ENCODE measurements at regions not wholly inside any gene's neighbourhood (a gene's known extent, or its start where the extent isn't known, plus 50 kb on each side); places are given as distances from the start of the nearest gene placed in this dataset.
"Not testable (repeated sequence)": the region's sequence is repeated elsewhere in the genome, so short reads cannot be mapped to it uniquely, and the experiment has no call there.

- DNase-seq (ENCODE audit: low spot score) = not testable (repeated sequence)
Measured at GRCh38 chr3:182344026-182344425, 449.3 kb upstream of the ATP11B start.

DNA sequence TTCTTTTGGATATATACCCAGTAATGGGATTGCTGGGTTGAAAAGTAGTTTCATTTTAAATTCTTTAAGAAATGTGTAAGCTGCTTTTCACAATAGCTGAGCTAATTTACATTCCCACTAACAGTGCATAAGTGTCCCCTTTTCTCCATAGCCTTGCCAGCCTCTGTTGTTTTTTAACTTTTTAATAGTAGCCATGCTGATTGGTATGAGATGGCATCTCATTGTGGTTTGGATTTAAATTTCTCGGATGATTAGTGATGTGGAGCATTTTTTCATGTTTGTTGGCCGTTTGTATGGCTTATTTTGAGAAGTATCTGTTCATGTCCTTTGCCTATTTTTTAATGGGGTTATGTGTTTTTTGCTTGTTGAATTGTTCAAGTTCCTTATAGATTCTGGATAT lies 444.3 kb upstream of the ATP11B start:
- no peak for DNase-seq (ENCODE audit: low spot score)

DNA sequence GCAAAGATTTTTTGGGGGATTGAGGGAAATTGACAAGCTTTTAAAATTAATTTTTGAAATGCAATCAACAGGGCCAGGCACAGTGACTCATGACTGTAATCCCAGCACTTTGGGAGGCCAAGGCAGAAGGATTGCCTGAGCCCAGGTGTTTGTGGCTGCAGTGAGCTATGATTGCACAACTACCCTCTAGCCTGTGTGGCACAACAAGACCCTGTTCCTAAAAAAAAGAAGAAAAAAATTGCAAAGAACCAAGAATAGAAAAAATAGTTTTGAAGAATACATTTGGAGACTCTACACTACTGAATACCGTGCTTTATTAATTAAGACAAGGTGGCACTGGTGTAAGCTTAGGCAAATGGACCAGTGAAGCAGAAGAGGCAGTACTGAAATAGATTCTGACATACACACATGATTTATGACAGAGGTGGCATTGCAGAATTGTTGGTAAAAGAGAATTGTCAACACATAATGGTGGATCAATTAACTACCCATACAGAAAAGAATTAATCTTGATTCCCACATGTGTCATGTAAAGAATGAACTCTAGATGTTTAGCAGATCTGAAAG lies 443.3 kb upstream of the ATP11B start:
- DNase-seq (ENCODE audit: low spot score) = no peak

DNA sequence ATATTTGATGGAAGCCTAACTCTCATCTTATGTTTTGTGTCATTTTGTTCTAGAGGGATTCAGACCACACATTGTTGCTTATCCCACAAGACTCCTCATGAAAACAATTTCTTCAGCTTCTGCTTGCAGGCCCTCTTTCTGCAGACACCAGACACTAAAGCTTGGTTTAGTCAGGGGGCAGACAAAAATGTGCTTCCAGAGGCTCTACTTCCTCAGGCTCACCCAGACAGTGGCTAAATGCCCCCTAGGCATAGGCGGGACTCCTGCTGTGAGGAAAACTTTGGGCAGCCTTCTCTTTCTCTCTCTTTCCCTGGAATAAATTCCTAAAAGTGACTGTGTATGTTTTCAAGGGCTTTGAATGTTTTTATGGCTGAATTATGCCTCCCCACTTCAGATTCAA lies 435.4 kb upstream of the ATP11B start:
- DNase-seq (ENCODE audit: low spot score) = no peak

DNA sequence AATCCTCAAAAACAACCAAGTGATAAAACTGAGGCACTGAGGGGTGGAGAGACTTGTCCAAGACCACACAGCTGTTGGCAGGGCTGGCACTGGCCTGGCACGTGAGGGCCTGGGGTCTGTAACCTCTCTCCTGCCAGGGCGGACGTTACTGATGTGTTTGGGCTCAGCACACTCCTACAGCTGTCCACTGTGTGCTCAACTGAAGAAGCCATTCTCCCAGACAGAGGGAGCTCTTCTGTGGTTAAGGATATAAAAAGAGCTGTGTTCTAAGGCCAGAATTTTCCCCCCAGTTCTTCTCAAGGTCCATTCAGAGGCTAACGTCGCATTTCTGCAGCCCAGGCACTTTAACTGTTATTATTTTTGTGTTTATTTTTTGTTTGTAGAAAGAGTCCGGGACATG lies 429.0 kb upstream of the ATP11B start:
- DNase-seq (ENCODE audit: low spot score) = peak; percentile 84

DNA sequence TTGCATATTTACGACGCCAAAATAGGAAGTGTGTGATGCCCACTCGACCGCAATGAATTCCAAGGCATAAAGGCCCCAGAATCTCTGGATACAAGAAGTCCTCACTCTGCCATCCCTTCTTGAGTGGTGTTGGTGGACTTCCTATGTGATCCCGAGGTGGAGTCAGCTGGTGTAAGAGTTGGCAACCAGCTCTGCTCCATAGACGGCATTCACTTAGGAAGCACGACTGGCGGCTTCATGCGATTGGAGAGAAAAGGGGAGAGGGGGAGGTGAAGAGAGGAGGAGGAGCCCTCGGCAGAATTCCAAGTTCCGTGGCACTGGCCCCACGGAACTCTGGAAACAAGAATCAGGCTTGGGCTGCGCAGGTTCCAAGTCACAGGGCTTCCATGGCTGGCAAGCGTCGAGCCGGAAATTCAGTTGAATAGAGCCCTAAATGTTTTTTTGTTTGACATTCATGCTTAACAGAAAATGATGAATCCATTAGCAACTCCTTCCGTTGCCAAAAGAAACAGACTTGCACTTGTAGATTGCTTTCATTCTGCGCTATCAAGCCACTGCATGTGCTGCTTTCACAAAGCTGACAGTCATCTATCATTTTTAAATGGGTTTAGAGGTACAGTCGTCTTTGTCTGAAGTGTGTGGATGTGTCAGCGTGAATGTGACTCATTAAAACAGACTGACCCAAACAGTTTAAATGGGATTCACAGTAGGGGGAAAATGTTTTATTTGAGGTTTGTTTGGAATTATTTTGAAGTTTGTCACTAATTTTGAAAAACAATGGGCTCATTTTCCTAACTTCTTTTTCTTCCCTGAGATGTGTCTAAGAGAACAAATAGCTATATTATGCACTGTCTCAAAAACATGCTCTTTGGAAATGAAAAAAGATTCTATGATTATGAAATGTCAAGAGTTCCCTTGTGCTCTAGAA lies 428.3 kb upstream of the ATP11B start:
- peak; percentile 86 for DNase-seq (ENCODE audit: low spot score)

- no peak for DNase-seq (ENCODE audit: low spot score)
Measured at GRCh38 chr3:182366746-182367145, 426.6 kb upstream of the ATP11B start.

- no peak for DNase-seq (ENCODE audit: low spot score)
Measured at GRCh38 chr3:182369861-182370260, 423.4 kb upstream of the ATP11B start.

- DNase-seq (ENCODE audit: low spot score) = no peak
Measured at GRCh38 chr3:182370949-182371348, 422.4 kb upstream of the ATP11B start.

DNA sequence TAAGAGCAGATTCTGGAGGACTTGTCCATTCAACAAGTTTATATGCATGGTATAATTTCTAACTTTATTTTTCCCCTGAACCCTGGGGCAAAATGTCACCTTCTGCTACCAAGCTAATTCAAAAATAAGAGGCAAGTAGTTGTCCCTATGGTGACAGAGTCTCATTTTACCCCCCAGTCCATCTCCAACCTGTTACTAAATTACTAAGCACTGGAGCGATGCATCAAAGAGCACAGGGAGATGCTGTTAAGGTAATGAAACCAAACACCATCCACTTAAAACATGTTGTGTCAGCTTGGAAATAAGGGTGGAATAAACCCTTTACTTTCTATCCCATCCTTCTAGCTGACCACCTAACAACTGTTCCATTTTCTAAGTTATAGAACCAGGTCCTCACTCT lies 417.4 kb upstream of the ATP11B start:
- DNase-seq (ENCODE audit: low spot score) = no peak

DNA sequence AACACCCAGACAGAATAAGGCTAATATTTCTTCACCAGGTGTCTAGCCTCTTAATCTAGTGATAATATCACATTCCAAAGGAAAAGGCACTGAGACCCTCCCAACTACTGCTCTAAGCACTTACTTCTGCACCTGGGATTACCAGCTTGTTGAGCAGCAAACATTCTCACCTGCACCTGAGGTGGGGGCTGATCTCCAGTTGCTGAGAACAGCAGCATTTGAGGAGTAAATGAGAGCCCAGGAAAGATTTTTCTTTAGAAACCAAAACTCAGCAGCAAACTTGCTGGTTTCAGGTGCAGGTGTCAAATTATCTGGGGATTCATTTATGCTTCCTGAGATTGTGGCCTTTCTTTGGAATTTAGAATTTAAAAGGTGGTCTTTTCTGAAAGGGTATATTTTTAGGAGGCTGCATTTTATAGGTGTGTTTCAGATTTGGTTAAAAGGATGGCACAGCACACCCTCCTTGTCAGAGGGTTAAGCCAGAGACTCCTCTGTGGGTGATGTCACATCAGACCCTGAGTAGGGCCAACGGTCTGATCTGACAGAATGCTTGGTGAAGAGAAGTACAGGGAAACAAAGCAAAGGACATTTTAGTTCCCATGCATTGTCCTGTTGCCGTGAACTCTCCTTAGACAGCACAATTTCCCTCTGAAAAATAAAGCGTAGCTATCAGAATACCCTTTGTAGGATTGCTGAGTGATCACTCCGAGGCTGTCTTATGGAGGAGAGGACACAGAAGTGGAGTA lies 411.0 kb upstream of the ATP11B start:
- DNase-seq (ENCODE audit: low spot score) = no peak

- DNase-seq (ENCODE audit: low spot score) = no peak
Measured at GRCh38 chr3:182384221-182384620, 409.1 kb upstream of the ATP11B start.

- no peak for DNase-seq (ENCODE audit: low spot score)
Measured at GRCh38 chr3:182385356-182385755, 407.9 kb upstream of the ATP11B start.

GRCh38 chr3:182388506-182388905 lies 404.8 kb upstream of the ATP11B start:
- no peak for DNase-seq (ENCODE audit: low spot score)

GRCh38 chr3:182389071-182389815 lies 404.1 kb upstream of the ATP11B start:
- no peak for DNase-seq (ENCODE audit: low spot score)

- no peak for DNase-seq (ENCODE audit: low spot score)
Measured at GRCh38 chr3:182390421-182390820, 402.9 kb upstream of the ATP11B start.

- no peak for DNase-seq (ENCODE audit: low spot score)
Measured at GRCh38 chr3:182392182-182392937, 400.9 kb upstream of the ATP11B start.

DNA sequence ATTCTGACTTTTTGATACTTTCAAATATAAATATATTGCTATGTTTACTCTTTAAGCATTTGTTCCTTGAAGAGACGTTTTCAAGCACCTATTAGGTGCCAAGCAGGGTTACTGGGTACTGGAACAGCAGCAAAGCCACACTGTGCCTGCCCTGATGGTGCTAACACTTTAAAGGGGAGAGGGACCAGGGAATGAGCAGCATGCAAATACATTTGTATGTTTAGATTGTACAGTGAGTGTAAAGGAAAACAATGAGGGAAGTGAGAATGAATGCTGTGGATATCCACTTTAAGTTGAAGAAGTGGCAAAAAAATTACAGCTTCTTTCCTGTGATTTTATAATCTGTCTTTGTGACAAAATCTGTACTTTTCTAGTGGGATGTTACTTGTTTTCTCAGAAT lies 400.2 kb upstream of the ATP11B start:
- no peak for DNase-seq (ENCODE audit: low spot score)

- DNase-seq (ENCODE audit: low spot score) = no peak
Measured at GRCh38 chr3:182393830-182394367, 399.4 kb upstream of the ATP11B start.

GRCh38 chr3:182397164-182397563 lies 396.1 kb upstream of the ATP11B start:
- no peak for DNase-seq (ENCODE audit: low spot score)

All from Ammon's horn (tissue), 1 donor.